HFFc6 (cell line): ENCODE measurements at regions not wholly inside any gene's neighbourhood (a gene's known extent, or its start where the extent isn't known, plus 50 kb on each side); places are given as distances from the start of the nearest gene placed in this dataset.

Experiments
- DNase-seq: peaks from one replicate; pipeline ENCODE4 v3.0.0-alpha.2; 2018
- H3K27ac Mint-ChIP-seq: 2 replicates; pipeline ENCODE4 v1.8.0; 2020; ENCODE audit warnings: mild to moderate bottlenecking, mixed read lengths
- H3K27me3 Mint-ChIP-seq: 2 replicates; pipeline ENCODE4 v1.8.0; 2021; ENCODE audit warnings: mild to moderate bottlenecking, moderate library complexity, mixed read lengths; ENCODE audit not compliant: insufficient read depth
- H3K36me3 Mint-ChIP-seq: 2 replicates; pipeline ENCODE4 v1.8.0; 2021; ENCODE audit warnings: low read depth, mixed read lengths
- H3K4me1 Mint-ChIP-seq: 2 replicates; pipeline ENCODE4 v1.8.0; 2020; ENCODE audit warnings: low read depth, mixed read lengths
- H3K4me3 Mint-ChIP-seq: 2 replicates; pipeline ENCODE4 v1.8.0; 2020; ENCODE audit warnings: mild to moderate bottlenecking, moderate library complexity, mixed read lengths
- H3K9me3 Mint-ChIP-seq: 2 replicates; pipeline ENCODE4 v1.8.0; 2020; ENCODE audit warnings: mild to moderate bottlenecking, mixed read lengths
- CTCF ChIP-seq: fragments of 200-600 bp; sonication (generic); IDR thresholded peaks from 2 replicates; pipeline ENCODE4 v1.5.0; 2021; ENCODE audit warnings: antibody characterized with exemption, mild to moderate bottlenecking

- Mint-ChIP-seq H3K27ac (no peak overlapping the region), H3K4me1 (no peaks in the 10 kb centered on the region), H3K4me3 (no peak overlapping the region), H3K27me3 (no peaks in the 10 kb centered on the region; the same call in none of the 2 replicates), H3K36me3 (no peaks in the 10 kb centered on the region), H3K9me3 (peaks cover 71% of the 10 kb centered on the region)
- no peak for TF ChIP-seq CTCF
- no peak for DNase-seq
These were observed 141.2 kb upstream of the ASB18 start for GRCh38 chr2:236405357-236405756.

GRCh38 chr2:236408090-236408489, 143.9 kb upstream of the ASB18 start:
- no peaks in the 10 kb centered on the region for H3K36me3 Mint-ChIP-seq
- H3K9me3 Mint-ChIP-seq: peaks cover 50% of the 10 kb centered on the region
- H3K4me3 Mint-ChIP-seq: no peak overlapping the region
- DNase-seq: no peak
- TF ChIP-seq CTCF: no peak
- no peaks in the 10 kb centered on the region for H3K4me1 Mint-ChIP-seq
- H3K27ac Mint-ChIP-seq: no peak overlapping the region
- H3K27me3 Mint-ChIP-seq: no peaks in the 10 kb centered on the region

- Mint-ChIP-seq H3K27ac (no peak overlapping the region), H3K27me3 (no peaks in the 10 kb centered on the region), H3K9me3 (peaks cover 45% of the 10 kb centered on the region), H3K4me1 (no peaks in the 10 kb centered on the region), H3K36me3 (no peaks in the 10 kb centered on the region), H3K4me3 (no peak overlapping the region)
- DNase-seq: no peak
- no peak for TF ChIP-seq CTCF
These were observed 144.6 kb upstream of the ASB18 start for GRCh38 chr2:236408786-236409185.

- H3K9me3 Mint-ChIP-seq: peaks cover 40% of the 10 kb centered on the region
- H3K27ac Mint-ChIP-seq: no peak overlapping the region
- no peak for DNase-seq
- no peaks in the 10 kb centered on the region for H3K4me1 Mint-ChIP-seq
- H3K27me3 Mint-ChIP-seq: peaks cover 2% of the 10 kb centered on the region; the same call in 1 of the 2 replicates
- H3K4me3 Mint-ChIP-seq: no peak overlapping the region
- no peak for TF ChIP-seq CTCF
- H3K36me3 Mint-ChIP-seq: peaks cover 5% of the 10 kb centered on the region; the same call in 1 of the 2 replicates
These were observed 151.7 kb upstream of the ASB18 start for GRCh38 chr2:236415684-236416444.

GRCh38 chr2:236417150-236417549, 152.5 kb upstream of the ACKR3 start:
- no peak for DNase-seq
- H3K27me3 Mint-ChIP-seq: peaks cover 2% of the 10 kb centered on the region; the same call in 1 of the 2 replicates
- no peaks in the 10 kb centered on the region for H3K4me1 Mint-ChIP-seq
- no peak for TF ChIP-seq CTCF
- H3K27ac Mint-ChIP-seq: no peak overlapping the region
- H3K9me3 Mint-ChIP-seq: peaks cover 45% of the 10 kb centered on the region
- H3K36me3 Mint-ChIP-seq: peaks cover 8% of the 10 kb centered on the region; the same call in 1 of the 2 replicates
- H3K4me3 Mint-ChIP-seq: no peak overlapping the region
